ENCODE measurements at regions not wholly inside any gene's neighbourhood (a gene's known extent, or its start where the extent isn't known, plus 50 kb on each side); places are given as distances from the start of the nearest gene placed in this dataset.

DNA sequence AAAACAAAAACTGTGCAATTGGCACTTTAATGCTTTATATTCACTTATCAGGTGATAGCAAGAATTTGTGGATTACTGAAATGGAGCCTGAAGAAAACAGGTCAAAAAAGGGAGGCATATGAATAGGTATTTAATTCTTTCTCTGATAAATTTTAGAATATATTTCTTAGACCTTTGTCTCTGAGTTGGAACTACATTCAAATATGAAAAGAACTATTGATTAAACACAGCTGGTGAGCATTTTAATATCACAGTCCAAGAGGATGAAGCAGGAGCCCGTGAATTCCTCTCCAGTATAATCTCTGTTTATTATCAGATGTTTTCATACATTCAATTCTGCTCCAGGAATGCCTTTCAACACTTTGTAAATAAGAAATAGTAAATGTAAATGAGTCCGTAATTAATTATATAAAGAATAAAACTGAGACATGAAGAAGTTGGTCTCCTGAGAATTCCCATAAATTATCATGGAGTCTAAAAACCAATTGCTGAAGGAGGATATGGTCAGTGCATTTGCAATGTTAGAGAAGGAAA, 86.3 kb upstream of the ARHGEF26 start:
- TF ChIP-seq, protein P1, sequence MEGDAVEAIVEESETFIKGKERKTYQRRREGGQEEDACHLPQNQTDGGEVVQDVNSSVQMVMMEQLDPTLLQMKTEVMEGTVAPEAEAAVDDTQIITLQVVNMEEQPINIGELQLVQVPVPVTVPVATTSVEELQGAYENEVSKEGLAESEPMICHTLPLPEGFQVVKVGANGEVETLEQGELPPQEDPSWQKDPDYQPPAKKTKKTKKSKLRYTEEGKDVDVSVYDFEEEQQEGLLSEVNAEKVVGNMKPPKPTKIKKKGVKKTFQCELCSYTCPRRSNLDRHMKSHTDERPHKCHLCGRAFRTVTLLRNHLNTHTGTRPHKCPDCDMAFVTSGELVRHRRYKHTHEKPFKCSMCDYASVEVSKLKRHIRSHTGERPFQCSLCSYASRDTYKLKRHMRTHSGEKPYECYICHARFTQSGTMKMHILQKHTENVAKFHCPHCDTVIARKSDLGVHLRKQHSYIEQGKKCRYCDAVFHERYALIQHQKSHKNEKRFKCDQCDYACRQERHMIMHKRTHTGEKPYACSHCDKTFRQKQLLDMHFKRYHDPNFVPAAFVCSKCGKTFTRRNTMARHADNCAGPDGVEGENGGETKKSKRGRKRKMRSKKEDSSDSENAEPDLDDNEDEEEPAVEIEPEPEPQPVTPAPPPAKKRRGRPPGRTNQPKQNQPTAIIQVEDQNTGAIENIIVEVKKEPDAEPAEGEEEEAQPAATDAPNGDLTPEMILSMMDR (IDR thresholded peaks at IDR 0.05) = no peak
- DNase-seq = no peak
- Mint-ChIP-seq H3K4me3 (no peak overlapping the region), H3K4me1 (ENCODE audit: low read depth) (no peaks in the 10 kb centered on the region), H3K27ac (no peak overlapping the region), H3K9me3 (peaks cover 19% of the 10 kb centered on the region), H3K36me3 (ENCODE audit: low read depth) (no peaks in the 10 kb centered on the region), H3K27me3 (ENCODE audit: insufficient read depth) (peaks cover 1% of the 10 kb centered on the region; the same call in 1 of the 2 replicates)

DNA sequence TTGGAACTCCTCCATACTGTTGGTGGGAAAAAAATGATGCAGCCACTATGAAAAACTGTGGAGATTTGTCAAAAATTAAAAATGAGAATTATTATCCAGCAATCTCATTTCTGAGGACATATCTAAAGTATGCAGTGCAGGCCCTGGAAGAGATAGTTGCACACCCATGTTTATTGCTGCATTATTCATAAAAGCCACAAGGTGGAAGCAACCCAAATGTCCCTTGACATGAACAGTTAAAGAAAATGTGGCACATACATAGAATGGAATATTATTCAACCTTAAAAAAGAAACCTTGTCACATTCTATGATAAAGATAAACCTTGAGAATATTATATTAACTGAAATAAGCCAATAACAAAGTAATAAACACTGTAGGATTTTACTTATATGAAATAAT, 80.9 kb upstream of the ARHGEF26 start:
- Mint-ChIP-seq H3K27me3 (ENCODE audit: insufficient read depth) (peaks cover 1% of the 10 kb centered on the region; the same call in 1 of the 2 replicates), H3K4me3 (no peak overlapping the region), H3K36me3 (ENCODE audit: low read depth) (no peaks in the 10 kb centered on the region), H3K9me3 (peaks cover 11% of the 10 kb centered on the region), H3K4me1 (ENCODE audit: low read depth) (no peaks in the 10 kb centered on the region), H3K27ac (no peak overlapping the region)
- no peak for DNase-seq
- TF ChIP-seq, protein P1 (IDR thresholded peaks at IDR 0.05) = peak; percentile 34

DNA sequence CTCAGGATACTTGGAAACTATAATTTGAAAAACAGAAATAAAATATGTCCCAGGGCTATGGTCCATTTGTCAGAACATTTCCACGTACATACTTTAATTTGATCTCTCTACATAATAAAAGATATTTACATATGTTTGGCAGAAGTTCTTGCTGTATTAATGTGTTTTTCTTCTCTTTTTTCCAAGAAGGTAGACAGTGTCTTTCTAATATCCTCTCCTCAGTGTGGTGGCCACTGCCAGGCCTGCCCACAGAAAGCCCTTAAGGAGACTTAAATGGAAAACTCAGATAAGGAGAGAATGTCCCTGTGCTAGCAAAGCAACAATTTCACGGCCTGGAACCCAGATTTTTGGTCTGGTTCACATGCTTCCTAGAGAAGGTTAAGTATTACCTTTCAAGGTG, 76.5 kb upstream of the ARHGEF26 start:
- H3K27ac Mint-ChIP-seq = no peak overlapping the region
- H3K36me3 Mint-ChIP-seq (ENCODE audit: low read depth) = no peaks in the 10 kb centered on the region
- H3K9me3 Mint-ChIP-seq = peaks cover 24% of the 10 kb centered on the region
- H3K27me3 Mint-ChIP-seq (ENCODE audit: insufficient read depth) = no peaks in the 10 kb centered on the region; the same call in 1 of the 2 replicates
- no peak for DNase-seq
- H3K4me3 Mint-ChIP-seq = no peak overlapping the region
- TF ChIP-seq, protein P1 (IDR thresholded peaks at IDR 0.05) = no peak
- no peaks in the 10 kb centered on the region for H3K4me1 Mint-ChIP-seq (ENCODE audit: low read depth)

DNA sequence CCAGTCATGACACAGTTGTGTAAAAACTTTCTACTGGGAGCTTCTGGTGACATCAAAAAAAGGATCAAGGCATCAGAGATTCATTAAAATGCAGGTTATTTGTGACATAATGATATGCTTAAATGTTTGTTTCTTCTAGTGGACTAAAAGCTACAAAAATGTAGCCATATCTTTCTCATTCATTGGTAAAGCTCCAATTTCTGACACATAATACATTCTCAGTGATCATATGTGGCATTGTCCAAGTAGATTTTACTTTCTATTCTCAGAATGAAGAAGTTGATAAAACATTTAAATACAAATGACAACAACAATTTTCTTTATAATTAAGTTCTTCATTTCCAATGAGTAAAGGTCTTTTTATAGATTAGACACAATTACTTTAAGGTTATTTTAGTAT, 71.0 kb upstream of the ARHGEF26 start:
- TF ChIP-seq, protein P1 (IDR thresholded peaks at IDR 0.05) = no peak
- no peak for DNase-seq
- no peaks in the 10 kb centered on the region for H3K36me3 Mint-ChIP-seq (ENCODE audit: low read depth)
- H3K9me3 Mint-ChIP-seq = peaks cover 34% of the 10 kb centered on the region
- H3K4me1 Mint-ChIP-seq (ENCODE audit: low read depth) = no peaks in the 10 kb centered on the region
- H3K4me3 Mint-ChIP-seq = no peak overlapping the region
- H3K27ac Mint-ChIP-seq = no peak overlapping the region
- no peaks in the 10 kb centered on the region; the same call in 1 of the 2 replicates for H3K27me3 Mint-ChIP-seq (ENCODE audit: insufficient read depth)

DNA sequence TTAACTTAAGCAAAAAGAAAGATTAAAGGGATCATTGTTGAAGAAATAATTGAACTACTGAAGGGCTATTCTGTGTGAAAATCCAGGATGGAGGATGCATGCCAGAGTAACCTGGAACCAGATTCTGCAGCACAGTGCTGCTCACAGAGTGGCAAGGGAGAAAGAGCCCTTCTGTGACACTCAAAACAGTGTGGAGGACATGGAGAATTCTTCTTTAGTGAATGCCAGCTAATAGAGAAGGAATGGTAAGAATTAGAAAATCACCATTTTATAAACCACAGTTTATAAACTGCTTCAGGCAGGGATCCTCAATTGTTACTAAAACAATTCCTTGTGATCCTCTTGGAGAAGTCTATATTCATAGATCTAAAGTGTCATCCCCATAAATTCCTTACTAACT, 70.4 kb upstream of the ARHGEF26 start:
- TF ChIP-seq, protein P1 (IDR thresholded peaks at IDR 0.05) = no peak
- Mint-ChIP-seq H3K36me3 (ENCODE audit: low read depth) (no peaks in the 10 kb centered on the region), H3K27ac (no peak overlapping the region), H3K4me3 (no peak overlapping the region), H3K9me3 (peaks cover 34% of the 10 kb centered on the region), H3K4me1 (ENCODE audit: low read depth) (no peaks in the 10 kb centered on the region), H3K27me3 (ENCODE audit: insufficient read depth) (no peaks in the 10 kb centered on the region; the same call in 1 of the 2 replicates)
- DNase-seq = no peak

DNA sequence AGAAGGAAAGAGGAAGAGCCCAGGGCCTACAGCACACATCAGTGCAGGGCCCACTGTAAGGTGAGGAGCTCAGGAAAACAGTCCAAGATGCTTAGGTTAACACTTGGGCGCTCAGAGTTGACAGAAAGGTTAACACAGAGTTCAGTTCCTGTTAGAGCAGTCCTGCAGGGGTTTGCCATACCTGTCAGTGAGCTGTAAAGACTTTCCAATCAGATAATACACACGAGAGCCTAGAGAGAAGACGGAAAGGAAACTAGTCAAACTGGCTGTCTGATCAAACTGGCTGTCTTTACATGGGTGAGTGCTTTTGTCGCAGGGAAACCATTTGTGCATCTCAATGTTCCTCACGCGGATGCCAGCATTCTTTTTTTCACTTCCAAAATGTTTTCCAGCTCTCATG, 61.4 kb upstream of the ARHGEF26 start:
- H3K4me3 Mint-ChIP-seq = no peak overlapping the region
- DNase-seq = no peak
- H3K27ac Mint-ChIP-seq = no peak overlapping the region
- TF ChIP-seq, protein P1 (IDR thresholded peaks at IDR 0.05) = no peak
- H3K9me3 Mint-ChIP-seq = peaks cover 35% of the 10 kb centered on the region
- H3K36me3 Mint-ChIP-seq (ENCODE audit: low read depth) = no peaks in the 10 kb centered on the region
- no peaks in the 10 kb centered on the region for H3K27me3 Mint-ChIP-seq (ENCODE audit: insufficient read depth)
- H3K4me1 Mint-ChIP-seq (ENCODE audit: low read depth) = no peaks in the 10 kb centered on the region
